ENCODE measurements at regions not wholly inside any gene's neighbourhood (a gene's known extent, or its start where the extent isn't known, plus 50 kb on each side); places are given as distances from the start of the nearest gene placed in this dataset.

DNA sequence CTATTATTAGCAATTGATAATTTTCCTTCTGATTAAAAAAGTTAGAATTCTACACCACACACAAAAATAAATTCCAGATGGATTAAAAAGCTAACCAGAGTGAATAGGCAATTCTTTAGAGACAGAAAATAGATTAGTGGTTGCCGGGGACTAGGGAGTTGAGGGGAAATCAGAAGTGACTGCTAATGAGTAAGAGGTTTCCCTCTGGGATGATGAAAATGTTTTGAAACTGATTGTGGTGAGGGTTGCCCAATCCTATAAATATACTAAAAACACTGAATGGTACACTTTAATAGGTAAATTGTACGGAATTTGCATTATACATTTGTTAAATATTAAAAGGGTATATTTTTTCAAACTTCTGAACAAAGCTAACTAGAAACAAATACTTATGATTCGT lies 214.9 kb downstream of the GPAM start (continued):
- TF ChIP-seq GABPA (IDR thresholded peaks at IDR 0.05; ENCODE audit: borderline replicate concordance, insufficient read depth, low read length) = no peak
- TF ChIP-seq TBP (IDR thresholded peaks at IDR 0.05; ENCODE audit: low read depth, low read length) = no peak
- TF ChIP-seq, protein P1, sequence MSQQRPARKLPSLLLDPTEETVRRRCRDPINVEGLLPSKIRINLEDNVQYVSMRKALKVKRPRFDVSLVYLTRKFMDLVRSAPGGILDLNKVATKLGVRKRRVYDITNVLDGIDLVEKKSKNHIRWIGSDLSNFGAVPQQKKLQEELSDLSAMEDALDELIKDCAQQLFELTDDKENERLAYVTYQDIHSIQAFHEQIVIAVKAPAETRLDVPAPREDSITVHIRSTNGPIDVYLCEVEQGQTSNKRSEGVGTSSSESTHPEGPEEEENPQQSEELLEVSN (IDR thresholded peaks at IDR 0.05) = no peak
- no peak for TF ChIP-seq SP1 (IDR thresholded peaks at IDR 0.05; ENCODE audit: low read depth, low read length)

All from H1 (cell line).